ENCODE measurements at regions not wholly inside any gene's neighbourhood (a gene's known extent, or its start where the extent isn't known, plus 50 kb on each side); places are given as distances from the start of the nearest gene placed in this dataset.

- H3K4me1 ChIP-seq (ENCODE audit: low read depth), result no peaks in the 10 kb centered on the region
- intact Hi-C loops (cut with DNase I, micrococcal nuclease), result no loop called here
- H3K9me3 ChIP-seq, result no peaks in the 10 kb centered on the region
- no peaks in the 10 kb centered on the region for H3K36me3 ChIP-seq (ENCODE audit: low read depth)
- DNase-seq (no peak), ATAC-seq (no peak)
- no peak overlapping the region for H3K4me3 ChIP-seq
- no peak for TF ChIP-seq CTCF (IDR thresholded peaks at IDR 0.05)
Observed at GRCh38 chr9:107404736-107405135, 84.8 kb downstream of the KLF4 start.

- DNase-seq (no peak), ATAC-seq (peak; percentile 34)
- Histone ChIP-seq H3K36me3 (ENCODE audit: low read depth) (no peaks in the 10 kb centered on the region), H3K9me3 (no peaks in the 10 kb centered on the region), H3K4me1 (ENCODE audit: low read depth) (no peaks in the 10 kb centered on the region), H3K4me3 (no peak overlapping the region)
- intact Hi-C loops (cut with DNase I, micrococcal nuclease), result no loop called here
- no peak for TF ChIP-seq CTCF (IDR thresholded peaks at IDR 0.05)
Observed at GRCh38 chr9:107404161-107404560, 85.4 kb downstream of the KLF4 start.

GRCh38 chr9:107397076-107398044 lies 92.2 kb downstream of the KLF4 start:
- ATAC-seq, result no peak
- H3K4me3 ChIP-seq, result no peak overlapping the region
- no peak for TF ChIP-seq CTCF (IDR thresholded peaks at IDR 0.05)
- H3K36me3 ChIP-seq (ENCODE audit: low read depth), result no peaks in the 10 kb centered on the region
- no peak for DNase-seq
- H3K9me3 ChIP-seq, result no peaks in the 10 kb centered on the region
- no peaks in the 10 kb centered on the region for H3K4me1 ChIP-seq (ENCODE audit: low read depth)
- intact Hi-C loops (cut with DNase I, micrococcal nuclease), result no loop called here

- Histone ChIP-seq H3K36me3 (ENCODE audit: low read depth) (no peaks in the 10 kb centered on the region), H3K9me3 (no peaks in the 10 kb centered on the region), H3K4me3 (no peak overlapping the region), H3K4me1 (ENCODE audit: low read depth) (no peaks in the 10 kb centered on the region)
- ATAC-seq (no peak), DNase-seq (no peak)
- no peak for TF ChIP-seq CTCF (IDR thresholded peaks at IDR 0.05)
- intact Hi-C loops (cut with DNase I, micrococcal nuclease), result no loop called here
Observed at GRCh38 chr9:107394264-107394663, 95.3 kb downstream of the KLF4 start.

GRCh38 chr9:107390778-107391177 lies 98.8 kb downstream of the KLF4 start:
- no peaks in the 10 kb centered on the region for H3K9me3 ChIP-seq
- H3K36me3 ChIP-seq (ENCODE audit: low read depth), result no peaks in the 10 kb centered on the region
- intact Hi-C loops (cut with DNase I, micrococcal nuclease), result no loop called here
- no peaks in the 10 kb centered on the region for H3K4me1 ChIP-seq (ENCODE audit: low read depth)
- no peak overlapping the region for H3K4me3 ChIP-seq
- DNase-seq (no peak), ATAC-seq (no peak)
- no peak for TF ChIP-seq CTCF (IDR thresholded peaks at IDR 0.05)
